Tibial artery (tissue), 4 donors: ENCODE measurements at regions not wholly inside any gene's neighbourhood (a gene's known extent, or its start where the extent isn't known, plus 50 kb on each side); places are given as distances from the start of the nearest gene placed in this dataset.

Experiments
- DNase-seq, 2 donors: peaks; one replicate each; pipeline ENCODE4 v3.0.0-alpha.2; 2019
- H3K27ac ChIP-seq, 2 donors: fragments of 200-600 bp; sonication (generic) in 1 of 2; 1 replicate in 1 of 2; 2 replicates in 1 of 2; pipeline ENCODE4 v1.5.1; 2018 to 2019; ENCODE audit warnings: mild to moderate bottlenecking in 1 of 2
- H3K27me3 ChIP-seq, 2 donors: fragments of 200-600 bp; sonication (generic) in 1 of 2; one replicate each; pipeline versions ENCODE4 v1.5.1 to v1.6.0; 2016 to 2019
- H3K36me3 ChIP-seq, 3 donors: fragments of 200-600 bp; sonication (generic) in 2 of 3; one replicate each; pipeline ENCODE4 v1.5.1; 2016 to 2019; ENCODE audit warnings: mild to moderate bottlenecking in 2 of 3
- H3K4me1 ChIP-seq, 4 donors: fragments of 200-600 bp; sonication (generic) in 2 of 4; 1 replicate in 3 of 4; 2 replicates in 1 of 4; pipeline ENCODE4 v1.5.1; 2016 to 2019
- H3K4me3 ChIP-seq, 2 donors: fragments of 200-600 bp; sonication (generic) in 1 of 2; 1 replicate in 1 of 2; 2 replicates in 1 of 2; pipeline ENCODE4 v1.5.1; 2018 to 2019; ENCODE audit warnings: mild to moderate bottlenecking in 2 of 2
- H3K9me3 ChIP-seq, 3 donors: fragments of 200-600 bp; sonication (generic) in 1 of 3; one replicate each; pipeline ENCODE4 v1.5.1; 2016 to 2019
- intact Hi-C: fragments of 100-400 bp; cut with DNase I; formaldehyde crosslinking; loops from one replicate; pipeline ENCODE4 v1.15.0; 2023; ENCODE audit warnings: low total_unique reads
- TF ChIP-seq, protein P1 (sequence below), 2 experiments: fragments of 200-600 bp in 1 of 2; fragments of 450-650 bp in 1 of 2; IDR thresholded peaks; one replicate each; pipeline ENCODE4 v1.5.1; 2017 to 2019; ENCODE audit warnings: antibody characterized with exemption in 2 of 2, mild to moderate bottlenecking in 1 of 2, moderate library complexity in 1 of 2

DNA sequence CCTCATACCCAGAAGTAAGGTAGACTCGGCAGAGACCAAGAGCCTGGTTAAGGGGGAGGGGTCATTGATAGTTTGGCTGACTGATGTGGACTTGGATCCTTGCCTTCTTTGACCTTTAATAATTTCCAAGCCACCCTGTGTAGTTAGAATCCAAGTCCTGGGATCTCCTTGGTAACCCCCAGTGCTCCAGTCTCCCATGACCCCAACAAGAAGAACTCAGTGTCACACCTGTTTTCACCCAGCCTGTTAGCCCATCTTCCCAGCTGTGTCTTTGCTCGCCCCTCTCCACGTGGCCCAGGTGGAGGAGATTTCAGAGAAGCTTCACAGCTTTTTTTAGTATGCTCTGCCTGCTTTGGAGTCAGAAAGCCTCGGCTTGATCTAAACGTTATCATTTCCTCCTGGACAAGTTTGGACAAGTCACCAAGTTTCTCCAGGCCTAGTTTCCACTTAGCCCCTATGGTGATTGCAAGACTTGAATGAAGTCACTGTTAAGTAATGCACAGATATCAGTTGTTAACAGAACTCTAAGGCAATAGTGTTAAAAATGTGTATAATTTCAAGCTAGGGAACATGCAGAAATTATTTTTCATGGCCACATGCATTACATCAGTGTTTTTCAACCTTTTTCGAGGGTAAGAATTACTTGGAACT is 170.0 kb downstream of the TMEM38B start:
- H3K4me1 ChIP-seq = no peaks in the 10 kb centered on the region
- H3K36me3 ChIP-seq = no peaks in the 10 kb centered on the region
- no peak for DNase-seq
- intact Hi-C loops = no loop called here
- no peaks in the 10 kb centered on the region for H3K27me3 ChIP-seq
- H3K4me3 ChIP-seq = no peak overlapping the region
- TF ChIP-seq, protein P1, sequence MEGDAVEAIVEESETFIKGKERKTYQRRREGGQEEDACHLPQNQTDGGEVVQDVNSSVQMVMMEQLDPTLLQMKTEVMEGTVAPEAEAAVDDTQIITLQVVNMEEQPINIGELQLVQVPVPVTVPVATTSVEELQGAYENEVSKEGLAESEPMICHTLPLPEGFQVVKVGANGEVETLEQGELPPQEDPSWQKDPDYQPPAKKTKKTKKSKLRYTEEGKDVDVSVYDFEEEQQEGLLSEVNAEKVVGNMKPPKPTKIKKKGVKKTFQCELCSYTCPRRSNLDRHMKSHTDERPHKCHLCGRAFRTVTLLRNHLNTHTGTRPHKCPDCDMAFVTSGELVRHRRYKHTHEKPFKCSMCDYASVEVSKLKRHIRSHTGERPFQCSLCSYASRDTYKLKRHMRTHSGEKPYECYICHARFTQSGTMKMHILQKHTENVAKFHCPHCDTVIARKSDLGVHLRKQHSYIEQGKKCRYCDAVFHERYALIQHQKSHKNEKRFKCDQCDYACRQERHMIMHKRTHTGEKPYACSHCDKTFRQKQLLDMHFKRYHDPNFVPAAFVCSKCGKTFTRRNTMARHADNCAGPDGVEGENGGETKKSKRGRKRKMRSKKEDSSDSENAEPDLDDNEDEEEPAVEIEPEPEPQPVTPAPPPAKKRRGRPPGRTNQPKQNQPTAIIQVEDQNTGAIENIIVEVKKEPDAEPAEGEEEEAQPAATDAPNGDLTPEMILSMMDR (IDR thresholded peaks at IDR 0.05) = no peak
- no peaks in the 10 kb centered on the region for H3K9me3 ChIP-seq
- no peak overlapping the region for H3K27ac ChIP-seq

DNA sequence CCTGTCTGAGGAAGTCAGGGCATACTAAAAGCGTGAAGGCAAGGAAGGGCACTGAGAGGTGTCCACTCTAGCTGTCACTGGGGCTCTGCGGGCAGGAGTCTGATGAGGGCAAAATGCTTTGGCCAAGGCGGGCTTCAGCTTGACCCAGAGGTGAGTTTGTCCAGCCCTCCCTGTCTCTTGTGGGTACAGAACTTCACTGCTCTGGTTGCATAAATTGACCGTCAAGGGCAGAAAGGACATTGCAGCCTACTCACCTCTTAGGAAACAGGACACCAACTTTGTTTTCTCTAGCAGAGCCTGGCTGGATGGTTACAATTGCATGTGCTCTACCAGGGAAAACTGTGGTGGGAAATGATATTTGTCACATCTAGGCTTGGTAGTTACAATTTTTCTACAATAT is 170.9 kb downstream of the TMEM38B start:
- no peaks in the 10 kb centered on the region for H3K27me3 ChIP-seq
- no peaks in the 10 kb centered on the region for H3K4me1 ChIP-seq
- no peaks in the 10 kb centered on the region for H3K9me3 ChIP-seq
- H3K36me3 ChIP-seq = no peaks in the 10 kb centered on the region
- intact Hi-C loops = no loop called here
- TF ChIP-seq, protein P1 (IDR thresholded peaks at IDR 0.05) = no peak
- H3K27ac ChIP-seq = no peak overlapping the region
- H3K4me3 ChIP-seq = no peak overlapping the region
- DNase-seq = no peak

DNA sequence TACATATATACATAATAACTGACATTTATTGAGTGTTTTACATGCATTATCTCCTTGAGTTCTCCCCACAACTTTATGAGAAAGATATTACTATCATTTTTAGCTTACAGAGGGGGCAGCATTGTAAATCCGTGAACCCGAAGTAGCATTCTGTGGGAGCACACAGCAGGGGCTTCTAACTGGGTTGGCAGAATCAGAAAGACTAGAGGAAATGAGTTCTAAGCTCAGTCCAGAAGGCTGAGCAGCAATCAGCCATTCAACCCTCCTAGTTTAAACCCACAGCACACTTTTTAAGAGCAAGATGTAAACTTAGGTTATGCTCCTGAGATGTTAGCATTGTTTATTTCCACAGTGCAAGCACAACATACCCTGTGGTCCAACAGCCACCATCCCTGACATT is 177.2 kb downstream of the TMEM38B start:
- Histone ChIP-seq H3K4me1 (no peaks in the 10 kb centered on the region), H3K27ac (no peak overlapping the region), H3K4me3 (no peak overlapping the region), H3K36me3 (no peaks in the 10 kb centered on the region), H3K9me3 (no peaks in the 10 kb centered on the region), H3K27me3 (no peaks in the 10 kb centered on the region)
- intact Hi-C loops = no loop called here
- TF ChIP-seq, protein P1 (IDR thresholded peaks at IDR 0.05) = no peak
- DNase-seq = no peak

DNA sequence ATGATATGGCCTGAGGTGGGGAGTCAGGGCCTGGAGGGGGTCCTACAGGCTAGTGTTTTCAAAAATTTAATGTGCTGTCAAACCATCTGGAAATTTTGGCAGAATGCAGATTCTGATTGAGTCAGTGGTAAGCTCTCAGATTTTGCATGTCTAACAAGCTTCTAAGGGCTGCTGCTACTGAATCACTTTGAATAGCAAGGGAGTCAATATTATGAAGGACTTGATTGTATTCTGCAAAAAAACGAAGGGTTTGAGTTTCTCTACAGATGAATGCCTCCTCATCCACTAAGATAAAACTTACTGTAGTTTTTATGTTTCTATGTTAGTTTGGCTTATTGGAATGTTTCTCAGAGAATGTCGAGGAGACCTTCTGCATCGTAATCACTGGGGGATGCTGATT is 179.5 kb downstream of the TMEM38B start:
- intact Hi-C loops = no loop called here
- TF ChIP-seq, protein P1 (IDR thresholded peaks at IDR 0.05) = no peak
- H3K4me3 ChIP-seq = no peak overlapping the region
- H3K9me3 ChIP-seq = no peaks in the 10 kb centered on the region
- H3K27me3 ChIP-seq = no peaks in the 10 kb centered on the region
- no peak overlapping the region for H3K27ac ChIP-seq
- no peaks in the 10 kb centered on the region for H3K4me1 ChIP-seq
- DNase-seq = no peak
- no peaks in the 10 kb centered on the region for H3K36me3 ChIP-seq

DNA sequence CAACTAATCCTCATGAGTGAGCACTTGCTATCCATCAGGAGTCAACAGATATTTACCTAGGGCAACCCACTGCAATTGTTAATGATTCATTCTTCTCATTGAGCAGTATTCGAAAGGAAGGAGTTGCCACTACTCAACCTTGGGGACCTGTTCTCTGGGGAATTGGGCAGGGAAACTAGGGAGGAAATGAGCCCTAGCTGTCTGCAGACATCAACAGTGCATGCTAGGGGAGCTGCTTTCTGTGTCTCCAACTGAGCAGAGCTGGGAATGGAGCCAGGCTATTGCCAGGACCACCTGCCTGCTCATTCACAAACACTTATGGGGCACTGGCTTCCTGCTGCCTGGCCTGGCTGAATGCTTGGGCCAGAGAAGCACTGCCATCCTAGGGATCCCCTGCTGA is 183.4 kb downstream of the TMEM38B start:
- Histone ChIP-seq H3K9me3 (no peaks in the 10 kb centered on the region), H3K4me3 (no peak overlapping the region), H3K27me3 (no peaks in the 10 kb centered on the region), H3K27ac (no peak overlapping the region), H3K36me3 (no peaks in the 10 kb centered on the region), H3K4me1 (no peaks in the 10 kb centered on the region)
- TF ChIP-seq, protein P1 (IDR thresholded peaks at IDR 0.05) = no peak
- intact Hi-C loops = no loop called here
- DNase-seq = no peak

DNA sequence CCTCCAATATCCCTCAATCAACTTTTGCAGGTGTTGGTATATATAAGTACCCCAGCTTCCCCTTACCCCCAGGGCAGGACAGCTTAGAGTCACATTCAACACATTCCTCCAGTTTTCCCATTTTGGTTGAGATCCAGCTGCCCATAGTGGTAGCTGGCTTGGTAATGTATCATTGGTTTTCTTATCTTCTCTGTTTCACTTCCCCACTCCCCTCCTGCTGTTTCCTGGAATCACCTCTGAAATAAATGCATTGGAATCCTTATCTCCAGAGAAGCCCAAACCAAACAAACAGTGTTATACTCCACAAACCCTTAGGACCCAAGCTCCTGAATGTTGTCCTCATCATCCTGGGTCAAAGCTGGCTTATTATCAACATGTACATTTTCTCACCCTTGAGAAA is 184.8 kb downstream of the TMEM38B start:
- H3K4me3 ChIP-seq = no peak overlapping the region
- intact Hi-C loops = no loop called here
- no peaks in the 10 kb centered on the region for H3K36me3 ChIP-seq
- no peak overlapping the region for H3K27ac ChIP-seq
- no peaks in the 10 kb centered on the region for H3K27me3 ChIP-seq
- TF ChIP-seq, protein P1 (IDR thresholded peaks at IDR 0.05) = no peak
- no peaks in the 10 kb centered on the region for H3K4me1 ChIP-seq
- no peak for DNase-seq
- no peaks in the 10 kb centered on the region for H3K9me3 ChIP-seq
